Uterus (tissue), 2 donors: ENCODE measurements at regions not wholly inside any gene's neighbourhood (a gene's known extent, or its start where the extent isn't known, plus 50 kb on each side); places are given as distances from the start of the nearest gene placed in this dataset.

Experiments used
- CTCF ChIP-seq, 4 experiments: fragments of 200-600 bp in 2 of 4; fragments of 450-650 bp in 2 of 4; sonication (generic) in 2 of 4; IDR thresholded peaks; one replicate each; pipeline ENCODE4 v1.5.1; 2016 to 2019; ENCODE audit warnings: antibody characterized with exemption in 4 of 4, mild to moderate bottlenecking in 2 of 4, moderate library complexity in 1 of 4
- POLR2A ChIP-seq, 2 donors: fragments of 450-650 bp; IDR thresholded peaks; one replicate each; pipeline ENCODE4 v1.6.1; 2016; ENCODE audit warnings: antibody characterized with exemption in 2 of 2, mild to moderate bottlenecking in 1 of 2, moderate library complexity in 1 of 2

GRCh38 chr7:26054386-26054785, 97.6 kb upstream of the NFE2L3 start:
- no peak for TF ChIP-seq CTCF (IDR thresholded peaks at IDR 0.05)
- TF ChIP-seq POLR2A (IDR thresholded peaks at IDR 0.05), result no peak
